Endodermal cell (in vitro differentiated cells): ENCODE measurements at regions not wholly inside any gene's neighbourhood (a gene's known extent, or its start where the extent isn't known, plus 50 kb on each side); places are given as distances from the start of the nearest gene placed in this dataset.

Experiments
- DNase-seq: peaks from one replicate; pipeline ENCODE4 v3.0.0-alpha.2; 2017
- H3K27ac ChIP-seq: 2 replicates; pipeline ENCODE4 v1.5.1; 2013; ENCODE audit warnings: mild to moderate bottlenecking, low read depth, low read length, moderate library complexity
- H3K27me3 ChIP-seq: 2 replicates; pipeline ENCODE4 v1.6.1; 2013; ENCODE audit warnings: mild to moderate bottlenecking, low read length, moderate library complexity; ENCODE audit not compliant: insufficient read depth, control insufficient read depth, poor library complexity, severe bottlenecking
- H3K36me3 ChIP-seq: 2 replicates; pipeline ENCODE4 v1.7.0; 2013; ENCODE audit warnings: mild to moderate bottlenecking, low read length, moderate library complexity; ENCODE audit not compliant: control insufficient read depth, insufficient read depth
- H3K4me1 ChIP-seq: one replicate; pipeline ENCODE4 v1.7.0; 2013; ENCODE audit warnings: low read length; ENCODE audit not compliant: control insufficient read depth, insufficient read depth
- H3K4me3 ChIP-seq: 2 replicates; pipeline ENCODE4 v1.5.1; 2013; ENCODE audit warnings: mild to moderate bottlenecking, low read length, moderate library complexity
- H3K9ac ChIP-seq: 2 replicates; pipeline ENCODE4 v1.6.1; 2013; ENCODE audit warnings: mild to moderate bottlenecking, low read length, moderate library complexity; ENCODE audit not compliant: poor library complexity, severe bottlenecking; ENCODE audit errors: extremely low read depth
- H3K9me3 ChIP-seq: 2 replicates; pipeline ENCODE4 v1.6.1; 2013; ENCODE audit warnings: mild to moderate bottlenecking, low read length, moderate library complexity; ENCODE audit not compliant: control insufficient read depth
- H3K27ac Mint-ChIP-seq: 2 replicates; pipeline ENCODE4 v1.8.0; 2020; ENCODE audit warnings: mixed read lengths
- H3K27me3 Mint-ChIP-seq: 2 replicates; pipeline ENCODE4 v1.8.0; 2021; ENCODE audit warnings: mild to moderate bottlenecking, mixed read lengths; ENCODE audit not compliant: insufficient read depth
- H3K36me3 Mint-ChIP-seq: 2 replicates; pipeline ENCODE4 v1.8.0; 2020; ENCODE audit warnings: low read depth, mixed read lengths
- H3K4me1 Mint-ChIP-seq: 2 replicates; pipeline ENCODE4 v1.8.0; 2020; ENCODE audit warnings: mixed read lengths
- H3K4me3 Mint-ChIP-seq: 2 replicates; pipeline ENCODE4 v1.8.0; 2020; ENCODE audit warnings: mild to moderate bottlenecking, moderate library complexity, mixed read lengths
- H3K9me3 Mint-ChIP-seq: 2 replicates; pipeline ENCODE4 v1.8.0; 2020; ENCODE audit warnings: mild to moderate bottlenecking, mixed read lengths
- CTCF ChIP-seq: fragments of 200-600 bp; sonication (generic); conservative IDR thresholded peaks from 2 replicates; pipeline ENCODE4 v1.5.0; 2021; ENCODE audit warnings: antibody characterized with exemption, mild to moderate bottlenecking
- WGBS, 2 experiments: methylation state at CpG; one replicate each; pipeline versions ENCODE4 v1.1.5 to v1.1.7; 2013; ENCODE audit warnings: missing lambda C conversion rate in 2 of 2, mixed read lengths in 1 of 2; ENCODE audit not compliant: insufficient coverage in 1 of 2, insufficient read length in 1 of 2; 5-methylcytosine and 5-hydroxymethylcytosine counted together

- H3K27ac ChIP-seq: no peak overlapping the region
- no peak overlapping the region for H3K27ac Mint-ChIP-seq
- WGBS, 2 experiments: 88 to 89% methylated on average over 2 of the region's 2 CpGs
Observed at GRCh38 chr6:14673201-14673600, 555.6 kb downstream of the CD83 start.

GRCh38 chr6:14674458-14674857 is 556.9 kb downstream of the CD83 start:
- Histone ChIP-seq H3K27ac (no peak overlapping the region), H3K9ac (no peak overlapping the region), H3K4me3 (no peak overlapping the region), H3K36me3 (no peaks in the 10 kb centered on the region), H3K9me3 (peaks cover 4% of the 10 kb centered on the region), H3K27me3 (no peaks in the 10 kb centered on the region), H3K4me1 (peaks cover 6% of the 10 kb centered on the region)
- peaks cover 6% of the 10 kb centered on the region for H3K4me1 Mint-ChIP-seq
- H3K27me3 Mint-ChIP-seq: peaks cover 15% of the 10 kb centered on the region
- TF ChIP-seq CTCF: no peak
- H3K27ac Mint-ChIP-seq: no peak overlapping the region
- 86 to 94% methylated on average over 4 of the region's 4 CpGs for WGBS, 2 experiments
- no peaks in the 10 kb centered on the region for H3K9me3 Mint-ChIP-seq
- no peaks in the 10 kb centered on the region for H3K36me3 Mint-ChIP-seq
- H3K4me3 Mint-ChIP-seq: no peak overlapping the region
- DNase-seq: no peak

More at GRCh38 chr6:14673201-14673600, 555.6 kb downstream of the CD83 start:
- no peak for TF ChIP-seq CTCF
- Histone ChIP-seq H3K4me3 (no peak overlapping the region), H3K4me1 (peaks cover 6% of the 10 kb centered on the region), H3K9ac (no peak overlapping the region), H3K27me3 (peaks cover 5% of the 10 kb centered on the region), H3K36me3 (no peaks in the 10 kb centered on the region), H3K9me3 (peaks cover 4% of the 10 kb centered on the region)
- H3K36me3 Mint-ChIP-seq: no peaks in the 10 kb centered on the region
- DNase-seq: no peak
- peaks cover 24% of the 10 kb centered on the region for H3K27me3 Mint-ChIP-seq
- H3K4me3 Mint-ChIP-seq: no peak overlapping the region
- no peaks in the 10 kb centered on the region for H3K9me3 Mint-ChIP-seq
- H3K4me1 Mint-ChIP-seq: peaks cover 6% of the 10 kb centered on the region

GRCh38 chr6:14674867-14675648 is 557.5 kb downstream of the CD83 start:
- Mint-ChIP-seq H3K36me3 (no peaks in the 10 kb centered on the region), H3K4me1 (peaks cover 6% of the 10 kb centered on the region), H3K27me3 (peaks cover 12% of the 10 kb centered on the region), H3K9me3 (no peaks in the 10 kb centered on the region), H3K27ac (no peak overlapping the region), H3K4me3 (no peak overlapping the region)
- Histone ChIP-seq H3K4me1 (peaks cover 6% of the 10 kb centered on the region), H3K36me3 (no peaks in the 10 kb centered on the region), H3K9me3 (peaks cover 4% of the 10 kb centered on the region), H3K27me3 (no peaks in the 10 kb centered on the region), H3K27ac (no peak overlapping the region), H3K9ac (no peak overlapping the region), H3K4me3 (no peak overlapping the region)
- no peak for DNase-seq
- 90 to 92% methylated on average over 2 to 7 of the region's 7 CpGs for WGBS, 2 experiments
- TF ChIP-seq CTCF: no peak
